SK-N-SH treated with all-trans-retinoic acid at 6 μM for 48 hours (cell line): ENCODE measurements at regions not wholly inside any gene's neighbourhood (a gene's known extent, or its start where the extent isn't known, plus 50 kb on each side); places are given as distances from the start of the nearest gene placed in this dataset.

ENCODE experiments used
- ARNTL ChIP-seq: fragments of 450-650 bp; formaldehyde crosslinking; IDR thresholded peaks from 2 replicates; pipeline ENCODE4 v1.5.0; 2020; ENCODE audit warnings: low read depth, mild to moderate bottlenecking, moderate library complexity, borderline replicate concordance
- CREB5 ChIP-seq: fragments of 250-450 bp; sonication (Bioruptor Pico); IDR thresholded peaks from 2 replicates; pipeline ENCODE4 v1.5.1; 2020; ENCODE audit warnings: low read depth, mild to moderate bottlenecking, moderate library complexity
- GLIS3 ChIP-seq: fragments of 250-450 bp; sonication (Bioruptor Pico); IDR thresholded peaks from 2 replicates; pipeline ENCODE4 v1.5.0; 2020; ENCODE audit warnings: mild to moderate bottlenecking, moderate library complexity
- ISL1 ChIP-seq: fragments of 250-450 bp; sonication (Bioruptor Pico); IDR thresholded peaks from 2 replicates; pipeline ENCODE4 v2.1.2; 2022; ENCODE audit warnings: mild to moderate bottlenecking, moderate library complexity
- RARB ChIP-seq: fragments of 250-450 bp; sonication (Bioruptor Pico); IDR thresholded peaks from 2 replicates; pipeline ENCODE4 v1.8.0; 2021; ENCODE audit warnings: mild to moderate bottlenecking, moderate library complexity
- SNAI2 ChIP-seq: fragments of 250-450 bp; sonication (Bioruptor Pico); IDR thresholded peaks from 2 replicates; pipeline ENCODE4 v1.5.0; 2020; ENCODE audit warnings: mild to moderate bottlenecking, moderate library complexity
- TCF4 ChIP-seq: fragments of 250-450 bp; sonication (Bioruptor Pico); IDR thresholded peaks from 2 replicates; pipeline ENCODE4 v1.8.0; 2021; ENCODE audit warnings: mild to moderate bottlenecking, moderate library complexity, borderline replicate concordance
- TOX ChIP-seq: fragments of 250-450 bp; sonication (Bioruptor Pico); IDR thresholded peaks from 2 replicates; pipeline ENCODE4 v1.8.0; 2021; ENCODE audit warnings: mild to moderate bottlenecking, moderate library complexity, borderline replicate concordance
- ZFP3 ChIP-seq: fragments of 250-450 bp; sonication (Bioruptor Pico); IDR thresholded peaks from 2 replicates; pipeline ENCODE4 v1.5.0; 2020; ENCODE audit warnings: mild to moderate bottlenecking, moderate library complexity
- ZFP30 ChIP-seq: fragments of 450-650 bp; formaldehyde crosslinking; IDR thresholded peaks from 2 replicates; pipeline ENCODE4 v1.5.0; 2022; ENCODE audit warnings: mild to moderate bottlenecking, moderate library complexity
- ZNF70 ChIP-seq: fragments of 450-650 bp; formaldehyde crosslinking; IDR thresholded peaks from 2 replicates; pipeline ENCODE4 v1.5.0; 2020; ENCODE audit warnings: mild to moderate bottlenecking, moderate library complexity
- TF ChIP-seq, protein P1 (sequence below): fragments of 250-450 bp; sonication (Bioruptor Pico); IDR thresholded peaks from 2 replicates; pipeline ENCODE4 v1.8.0; 2021; ENCODE audit warnings: low read depth, mild to moderate bottlenecking, moderate library complexity, borderline replicate concordance
- TF ChIP-seq, protein P2 (sequence below): fragments of 250-450 bp; sonication (Bioruptor Pico); IDR thresholded peaks from 2 replicates; pipeline ENCODE4 v1.8.0; 2020; ENCODE audit warnings: mild to moderate bottlenecking, moderate library complexity, borderline replicate concordance

GRCh38 chr17:34862384-34862783, 98.9 kb downstream of the CCT6B start:
- TF ChIP-seq SNAI2 (no peak), GLIS3 (CRISPR knock-in tag) (no peak), CREB5 (CRISPR knock-in tag) (no peak), ZFP3 (CRISPR knock-in tag) (no peak), RARB (CRISPR knock-in tag) (no peak), ZFP30 (no peak), ISL1 (CRISPR knock-in tag) (no peak), TOX (CRISPR knock-in tag) (no peak), ZNF70 (CRISPR knock-in tag) (no peak), ARNTL (CRISPR knock-in tag) (no peak), TCF4 (no peak)
- TF ChIP-seq, protein P1, sequence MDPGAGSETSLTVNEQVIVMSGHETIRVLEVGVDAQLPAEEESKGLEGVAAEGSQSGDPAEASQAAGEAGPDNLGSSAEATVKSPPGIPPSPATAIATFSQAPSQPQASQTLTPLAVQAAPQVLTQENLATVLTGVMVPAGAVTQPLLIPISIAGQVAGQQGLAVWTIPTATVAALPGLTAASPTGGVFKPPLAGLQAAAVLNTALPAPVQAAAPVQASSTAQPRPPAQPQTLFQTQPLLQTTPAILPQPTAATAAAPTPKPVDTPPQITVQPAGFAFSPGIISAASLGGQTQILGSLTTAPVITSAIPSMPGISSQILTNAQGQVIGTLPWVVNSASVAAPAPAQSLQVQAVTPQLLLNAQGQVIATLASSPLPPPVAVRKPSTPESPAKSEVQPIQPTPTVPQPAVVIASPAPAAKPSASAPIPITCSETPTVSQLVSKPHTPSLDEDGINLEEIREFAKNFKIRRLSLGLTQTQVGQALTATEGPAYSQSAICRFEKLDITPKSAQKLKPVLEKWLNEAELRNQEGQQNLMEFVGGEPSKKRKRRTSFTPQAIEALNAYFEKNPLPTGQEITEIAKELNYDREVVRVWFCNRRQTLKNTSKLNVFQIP: no peak
- TF ChIP-seq, protein P2, sequence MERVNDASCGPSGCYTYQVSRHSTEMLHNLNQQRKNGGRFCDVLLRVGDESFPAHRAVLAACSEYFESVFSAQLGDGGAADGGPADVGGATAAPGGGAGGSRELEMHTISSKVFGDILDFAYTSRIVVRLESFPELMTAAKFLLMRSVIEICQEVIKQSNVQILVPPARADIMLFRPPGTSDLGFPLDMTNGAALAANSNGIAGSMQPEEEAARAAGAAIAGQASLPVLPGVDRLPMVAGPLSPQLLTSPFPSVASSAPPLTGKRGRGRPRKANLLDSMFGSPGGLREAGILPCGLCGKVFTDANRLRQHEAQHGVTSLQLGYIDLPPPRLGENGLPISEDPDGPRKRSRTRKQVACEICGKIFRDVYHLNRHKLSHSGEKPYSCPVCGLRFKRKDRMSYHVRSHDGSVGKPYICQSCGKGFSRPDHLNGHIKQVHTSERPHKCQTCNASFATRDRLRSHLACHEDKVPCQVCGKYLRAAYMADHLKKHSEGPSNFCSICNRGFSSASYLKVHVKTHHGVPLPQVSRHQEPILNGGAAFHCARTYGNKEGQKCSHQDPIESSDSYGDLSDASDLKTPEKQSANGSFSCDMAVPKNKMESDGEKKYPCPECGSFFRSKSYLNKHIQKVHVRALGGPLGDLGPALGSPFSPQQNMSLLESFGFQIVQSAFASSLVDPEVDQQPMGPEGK (CRISPR knock-in tag): no peak
